ENCODE measurements at regions not wholly inside any gene's neighbourhood (a gene's known extent, or its start where the extent isn't known, plus 50 kb on each side); places are given as distances from the start of the nearest gene placed in this dataset.

DNA sequence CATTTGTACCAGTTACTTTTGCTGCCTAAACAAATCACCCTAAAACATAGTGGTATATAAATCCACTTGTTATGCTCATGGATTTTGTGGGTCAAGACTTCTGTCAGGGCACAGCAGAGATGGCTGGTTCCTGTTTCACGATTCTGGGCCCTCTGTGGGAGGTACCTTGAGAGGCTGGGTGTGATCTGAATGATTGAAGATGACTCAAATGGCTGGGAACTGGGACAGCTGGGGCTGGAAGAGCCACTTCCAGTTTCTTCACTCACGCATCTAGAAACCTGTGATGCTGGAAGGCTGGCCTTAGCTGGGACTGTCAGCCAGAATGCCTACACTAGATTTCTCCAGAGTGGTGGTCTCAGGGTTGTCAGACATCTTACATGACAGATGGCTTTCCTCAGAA is 88.1 kb downstream of the KIF4B start:
- H3K4me3 Mint-ChIP-seq = no peak overlapping the region
- no peaks in the 10 kb centered on the region for H3K27me3 Mint-ChIP-seq (ENCODE audit: low read depth)
- no peaks in the 10 kb centered on the region for H3K9me3 Mint-ChIP-seq
- no peaks in the 10 kb centered on the region for H3K36me3 Mint-ChIP-seq
- H3K27ac Mint-ChIP-seq = no peak overlapping the region
- ChIA-PET POLR2A (no interaction called here), CTCF (no interaction called here)
- TF ChIP-seq E2F1 (CRISPR knock-in tag; IDR thresholded peaks at IDR 0.05) = no peak
- TF ChIP-seq, protein P1, sequence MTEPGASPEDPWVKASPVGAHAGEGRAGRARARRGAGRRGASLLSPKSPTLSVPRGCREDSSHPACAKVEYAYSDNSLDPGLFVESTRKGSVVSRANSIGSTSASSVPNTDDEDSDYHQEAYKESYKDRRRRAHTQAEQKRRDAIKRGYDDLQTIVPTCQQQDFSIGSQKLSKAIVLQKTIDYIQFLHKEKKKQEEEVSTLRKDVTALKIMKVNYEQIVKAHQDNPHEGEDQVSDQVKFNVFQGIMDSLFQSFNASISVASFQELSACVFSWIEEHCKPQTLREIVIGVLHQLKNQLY (CRISPR knock-in tag; IDR thresholded peaks at IDR 0.05) = no peak
- no peak for TF ChIP-seq TEAD4 (CRISPR knock-in tag; IDR thresholded peaks at IDR 0.05)
- TF ChIP-seq, protein P2, sequence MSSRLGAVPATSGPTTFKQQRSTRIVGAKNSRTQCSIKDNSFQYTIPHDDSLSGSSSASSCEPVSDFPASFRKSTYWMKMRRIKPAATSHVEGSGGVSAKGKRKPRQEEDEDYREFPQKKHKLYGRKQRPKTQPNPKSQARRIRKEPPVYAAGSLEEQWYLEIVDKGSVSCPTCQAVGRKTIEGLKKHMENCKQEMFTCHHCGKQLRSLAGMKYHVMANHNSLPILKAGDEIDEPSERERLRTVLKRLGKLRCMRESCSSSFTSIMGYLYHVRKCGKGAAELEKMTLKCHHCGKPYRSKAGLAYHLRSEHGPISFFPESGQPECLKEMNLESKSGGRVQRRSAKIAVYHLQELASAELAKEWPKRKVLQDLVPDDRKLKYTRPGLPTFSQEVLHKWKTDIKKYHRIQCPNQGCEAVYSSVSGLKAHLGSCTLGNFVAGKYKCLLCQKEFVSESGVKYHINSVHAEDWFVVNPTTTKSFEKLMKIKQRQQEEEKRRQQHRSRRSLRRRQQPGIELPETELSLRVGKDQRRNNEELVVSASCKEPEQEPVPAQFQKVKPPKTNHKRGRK (CRISPR knock-in tag; IDR thresholded peaks at IDR 0.05; ENCODE audit: borderline replicate concordance) = no peak
- TF ChIP-seq STAT6 (CRISPR knock-in tag; conservative IDR thresholded peaks at IDR 0.05; ENCODE audit: low read depth) = no peak
- TF ChIP-seq, protein P3, sequence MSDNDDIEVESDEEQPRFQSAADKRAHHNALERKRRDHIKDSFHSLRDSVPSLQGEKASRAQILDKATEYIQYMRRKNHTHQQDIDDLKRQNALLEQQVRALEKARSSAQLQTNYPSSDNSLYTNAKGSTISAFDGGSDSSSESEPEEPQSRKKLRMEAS (CRISPR knock-in tag; IDR thresholded peaks at IDR 0.05) = no peak
- no peak for TF ChIP-seq HMGA2 (CRISPR knock-in tag; IDR thresholded peaks at IDR 0.05)
- no peak for TF ChIP-seq IRF2 (CRISPR knock-in tag; IDR thresholded peaks at IDR 0.05; ENCODE audit: borderline replicate concordance, low read depth)
- TF ChIP-seq ATF2 (CRISPR knock-in tag; IDR thresholded peaks at IDR 0.05; ENCODE audit: borderline replicate concordance, low read depth) = no peak
- TF ChIP-seq FOXK1 (CRISPR knock-in tag; IDR thresholded peaks at IDR 0.05) = no peak
- TF ChIP-seq MXD4 (CRISPR knock-in tag; IDR thresholded peaks at IDR 0.05; ENCODE audit: borderline replicate concordance) = no peak
- TF ChIP-seq, protein P4, sequence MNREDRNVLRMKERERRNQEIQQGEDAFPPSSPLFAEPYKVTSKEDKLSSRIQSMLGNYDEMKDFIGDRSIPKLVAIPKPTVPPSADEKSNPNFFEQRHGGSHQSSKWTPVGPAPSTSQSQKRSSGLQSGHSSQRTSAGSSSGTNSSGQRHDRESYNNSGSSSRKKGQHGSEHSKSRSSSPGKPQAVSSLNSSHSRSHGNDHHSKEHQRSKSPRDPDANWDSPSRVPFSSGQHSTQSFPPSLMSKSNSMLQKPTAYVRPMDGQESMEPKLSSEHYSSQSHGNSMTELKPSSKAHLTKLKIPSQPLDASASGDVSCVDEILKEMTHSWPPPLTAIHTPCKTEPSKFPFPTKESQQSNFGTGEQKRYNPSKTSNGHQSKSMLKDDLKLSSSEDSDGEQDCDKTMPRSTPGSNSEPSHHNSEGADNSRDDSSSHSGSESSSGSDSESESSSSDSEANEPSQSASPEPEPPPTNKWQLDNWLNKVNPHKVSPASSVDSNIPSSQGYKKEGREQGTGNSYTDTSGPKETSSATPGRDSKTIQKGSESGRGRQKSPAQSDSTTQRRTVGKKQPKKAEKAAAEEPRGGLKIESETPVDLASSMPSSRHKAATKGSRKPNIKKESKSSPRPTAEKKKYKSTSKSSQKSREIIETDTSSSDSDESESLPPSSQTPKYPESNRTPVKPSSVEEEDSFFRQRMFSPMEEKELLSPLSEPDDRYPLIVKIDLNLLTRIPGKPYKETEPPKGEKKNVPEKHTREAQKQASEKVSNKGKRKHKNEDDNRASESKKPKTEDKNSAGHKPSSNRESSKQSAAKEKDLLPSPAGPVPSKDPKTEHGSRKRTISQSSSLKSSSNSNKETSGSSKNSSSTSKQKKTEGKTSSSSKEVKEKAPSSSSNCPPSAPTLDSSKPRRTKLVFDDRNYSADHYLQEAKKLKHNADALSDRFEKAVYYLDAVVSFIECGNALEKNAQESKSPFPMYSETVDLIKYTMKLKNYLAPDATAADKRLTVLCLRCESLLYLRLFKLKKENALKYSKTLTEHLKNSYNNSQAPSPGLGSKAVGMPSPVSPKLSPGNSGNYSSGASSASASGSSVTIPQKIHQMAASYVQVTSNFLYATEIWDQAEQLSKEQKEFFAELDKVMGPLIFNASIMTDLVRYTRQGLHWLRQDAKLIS (CRISPR knock-in tag; IDR thresholded peaks at IDR 0.05; ENCODE audit: borderline replicate concordance) = no peak
- TF ChIP-seq SMAD4 (CRISPR knock-in tag; IDR thresholded peaks at IDR 0.05) = no peak
- no peak for TF ChIP-seq KAT7 (CRISPR knock-in tag; IDR thresholded peaks at IDR 0.05; ENCODE audit: borderline replicate concordance)
- no peak for TF ChIP-seq NFE2L1 (CRISPR knock-in tag; IDR thresholded peaks at IDR 0.05)
- TF ChIP-seq, protein P5, sequence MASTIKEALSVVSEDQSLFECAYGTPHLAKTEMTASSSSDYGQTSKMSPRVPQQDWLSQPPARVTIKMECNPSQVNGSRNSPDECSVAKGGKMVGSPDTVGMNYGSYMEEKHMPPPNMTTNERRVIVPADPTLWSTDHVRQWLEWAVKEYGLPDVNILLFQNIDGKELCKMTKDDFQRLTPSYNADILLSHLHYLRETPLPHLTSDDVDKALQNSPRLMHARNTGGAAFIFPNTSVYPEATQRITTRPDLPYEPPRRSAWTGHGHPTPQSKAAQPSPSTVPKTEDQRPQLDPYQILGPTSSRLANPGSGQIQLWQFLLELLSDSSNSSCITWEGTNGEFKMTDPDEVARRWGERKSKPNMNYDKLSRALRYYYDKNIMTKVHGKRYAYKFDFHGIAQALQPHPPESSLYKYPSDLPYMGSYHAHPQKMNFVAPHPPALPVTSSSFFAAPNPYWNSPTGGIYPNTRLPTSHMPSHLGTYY (CRISPR knock-in tag; IDR thresholded peaks at IDR 0.05) = no peak
- TF ChIP-seq NFATC4 (CRISPR knock-in tag; IDR thresholded peaks at IDR 0.05) = no peak
- no peak for TF ChIP-seq RELA (CRISPR knock-in tag; IDR thresholded peaks at IDR 0.05; ENCODE audit: borderline replicate concordance)
- no peak for TF ChIP-seq ZNF121 (CRISPR knock-in tag; IDR thresholded peaks at IDR 0.05)
- TF ChIP-seq, protein P6, sequence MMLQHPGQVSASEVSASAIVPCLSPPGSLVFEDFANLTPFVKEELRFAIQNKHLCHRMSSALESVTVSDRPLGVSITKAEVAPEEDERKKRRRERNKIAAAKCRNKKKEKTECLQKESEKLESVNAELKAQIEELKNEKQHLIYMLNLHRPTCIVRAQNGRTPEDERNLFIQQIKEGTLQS (CRISPR knock-in tag; conservative IDR thresholded peaks at IDR 0.05) = no peak
- no peak for ATAC-seq
- H3K4me1 Mint-ChIP-seq = no peaks in the 10 kb centered on the region
- DNase-seq (ENCODE audit: low spot score) = no peak
